Osteoblast (primary cell): ENCODE measurements at regions not wholly inside any gene's neighbourhood (a gene's known extent, or its start where the extent isn't known, plus 50 kb on each side); places are given as distances from the start of the nearest gene placed in this dataset.
A peak's percentile ranks its signal among the peaks of the same experiment; 100 is the strongest.

Source experiments
- DNase-seq: peaks from one replicate; pipeline ENCODE4 v3.0.0; 2011; ENCODE audit warnings: low spot score, mixed read lengths; ENCODE audit not compliant: insufficient read length; ENCODE audit errors: missing footprints
- H2AFZ ChIP-seq: 2 replicates; pipeline ENCODE4 v1.6.0; 2011; ENCODE audit warnings: mild to moderate bottlenecking, low read length
- H3K27ac ChIP-seq: 2 replicates; pipeline ENCODE4 v1.5.1; 2011; ENCODE audit warnings: mild to moderate bottlenecking, low read depth, low read length, moderate library complexity
- H3K27me3 ChIP-seq: 2 replicates; pipeline ENCODE4 v1.6.0; 2012; ENCODE audit warnings: mild to moderate bottlenecking, control low read depth, inconsistent platforms, low read length, moderate library complexity; ENCODE audit not compliant: insufficient read depth
- H3K36me3 ChIP-seq: 2 replicates; pipeline ENCODE4 v1.5.1; 2011; ENCODE audit warnings: mild to moderate bottlenecking, low read length, control low read depth, moderate library complexity; ENCODE audit not compliant: insufficient read depth
- H3K4me1 ChIP-seq: 2 replicates; pipeline ENCODE4 v1.5.1; 2011; ENCODE audit warnings: mild to moderate bottlenecking, low read length, control low read depth, moderate library complexity; ENCODE audit not compliant: insufficient read depth
- H3K4me2 ChIP-seq: 2 replicates; pipeline ENCODE4 v1.6.0; 2011; ENCODE audit warnings: mild to moderate bottlenecking, low read length; ENCODE audit not compliant: insufficient read depth
- H3K4me3 ChIP-seq: fragments of 200-600 bp; sonication (generic); 3 replicates; pipeline ENCODE4 v1.5.1; 2012; ENCODE audit warnings: mild to moderate bottlenecking, low read length, inconsistent platforms; ENCODE audit not compliant: insufficient read depth
- H3K79me2 ChIP-seq: 2 replicates; pipeline ENCODE4 v1.6.0; 2012; ENCODE audit warnings: mild to moderate bottlenecking, low read length, control low read depth, inconsistent platforms; ENCODE audit not compliant: insufficient read depth
- H3K9me3 ChIP-seq: 2 replicates; pipeline ENCODE4 v1.5.1; 2011; ENCODE audit warnings: low read depth, low read length, control low read depth
- H4K20me1 ChIP-seq: 2 replicates; pipeline ENCODE4 v1.6.0; 2012; ENCODE audit warnings: mild to moderate bottlenecking, low read length, control low read depth; ENCODE audit not compliant: insufficient read depth
- CTCF ChIP-seq: IDR thresholded peaks from 2 replicates; pipeline ENCODE4 v1.5.1; 2011; ENCODE audit warnings: mild to moderate bottlenecking, low read depth, low read length, moderate library complexity; ENCODE audit errors: extremely low read depth

DNA sequence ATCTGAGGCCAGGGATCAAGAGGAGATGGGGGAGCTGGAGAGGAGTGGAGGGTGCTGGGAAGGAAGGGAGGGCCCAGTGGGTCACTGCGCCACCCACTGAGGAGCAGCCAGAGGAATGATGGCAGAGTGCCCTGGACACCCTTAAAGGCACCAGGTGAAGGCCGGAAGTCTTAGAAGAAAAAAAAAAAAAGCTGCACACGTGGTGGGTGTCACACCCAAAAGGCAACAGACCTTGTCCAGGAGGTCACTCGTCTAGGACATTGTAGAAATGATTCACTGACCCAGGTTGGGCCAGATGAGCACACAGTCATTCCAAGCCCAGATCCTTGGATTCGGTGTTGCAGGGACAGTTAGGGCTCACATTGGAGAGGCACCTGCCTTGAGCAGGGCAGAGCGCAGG, 93.5 kb upstream of the TRIM2 start:
- Histone ChIP-seq H3K4me1 (peaks cover 23% of the 10 kb centered on the region), H2AFZ (no peak overlapping the region), H3K27ac (no peak overlapping the region), H4K20me1 (no peaks in the 10 kb centered on the region), H3K36me3 (no peaks in the 10 kb centered on the region), H3K9me3 (no peaks in the 10 kb centered on the region), H3K27me3 (peaks cover 26% of the 10 kb centered on the region), H3K4me2 (no peak overlapping the region), H3K79me2 (no peaks in the 10 kb centered on the region), H3K4me3 (no peak overlapping the region)
- no peak for DNase-seq
- TF ChIP-seq CTCF = no peak

DNA sequence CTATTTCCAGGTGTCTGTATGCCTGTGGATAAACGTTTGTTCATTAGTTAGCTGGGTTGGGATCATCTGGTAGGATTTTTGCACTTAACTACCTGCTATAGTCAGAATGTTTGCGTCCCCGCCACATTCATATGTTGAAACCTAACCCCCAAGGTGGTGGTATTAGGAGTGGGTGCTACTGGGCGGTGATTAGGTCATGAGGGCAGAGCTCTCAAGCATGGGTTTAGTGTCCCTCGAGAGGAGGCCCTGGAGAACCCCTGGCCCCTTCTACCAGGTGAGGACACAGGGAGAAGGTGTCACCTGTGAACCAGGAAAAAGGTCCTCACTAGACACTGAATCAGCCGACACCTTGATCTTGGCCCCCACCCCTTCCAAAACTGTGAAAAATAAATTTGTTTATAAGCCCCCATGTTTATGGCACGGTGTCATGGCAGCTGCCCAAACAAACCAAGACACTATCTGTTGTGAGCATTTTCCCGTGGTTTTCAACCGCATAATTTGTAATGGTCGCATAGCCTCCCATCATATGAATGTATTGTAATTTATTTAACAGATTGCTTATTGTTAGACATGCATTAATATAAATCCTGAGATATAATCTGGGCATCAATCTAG, 92.7 kb upstream of the TRIM2 start:
- no peaks in the 10 kb centered on the region for H3K9me3 ChIP-seq
- no peak for TF ChIP-seq CTCF
- peaks cover 26% of the 10 kb centered on the region for H3K4me1 ChIP-seq
- no peaks in the 10 kb centered on the region for H4K20me1 ChIP-seq
- H2AFZ ChIP-seq = no peak overlapping the region
- no peak overlapping the region for H3K4me2 ChIP-seq
- H3K36me3 ChIP-seq = no peaks in the 10 kb centered on the region
- no peak overlapping the region for H3K4me3 ChIP-seq
- H3K79me2 ChIP-seq = no peaks in the 10 kb centered on the region
- no peak overlapping the region for H3K27ac ChIP-seq
- peaks cover 21% of the 10 kb centered on the region for H3K27me3 ChIP-seq
- DNase-seq = no peak

DNA sequence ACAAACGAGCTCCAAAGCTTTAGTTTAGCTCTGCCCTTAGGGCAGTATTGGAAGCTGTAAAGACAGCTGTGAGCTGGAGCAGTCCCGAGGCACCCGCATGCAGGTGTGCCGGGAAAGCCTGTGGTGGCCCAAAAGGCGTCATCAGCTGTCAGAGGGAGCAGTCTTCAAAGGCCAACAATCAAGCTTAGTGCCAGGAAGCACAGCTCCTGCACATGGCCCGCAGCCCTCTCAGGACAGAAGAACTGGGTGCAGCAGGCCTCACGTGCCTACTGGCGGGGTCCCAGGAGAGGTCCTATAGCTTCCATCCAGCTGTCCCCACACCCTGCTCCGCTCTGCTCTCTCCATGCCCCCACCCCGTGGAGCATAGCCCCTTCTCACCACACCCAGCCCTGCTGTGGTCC, 92.2 kb upstream of the TRIM2 start:
- H3K4me2 ChIP-seq = no peak overlapping the region
- H3K27ac ChIP-seq = no peak overlapping the region
- no peaks in the 10 kb centered on the region for H3K36me3 ChIP-seq
- H3K79me2 ChIP-seq = no peaks in the 10 kb centered on the region
- peaks cover 17% of the 10 kb centered on the region for H3K27me3 ChIP-seq
- peaks cover 26% of the 10 kb centered on the region for H3K4me1 ChIP-seq
- no peaks in the 10 kb centered on the region for H3K9me3 ChIP-seq
- no peak for TF ChIP-seq CTCF
- no peaks in the 10 kb centered on the region for H4K20me1 ChIP-seq
- H3K4me3 ChIP-seq = no peak overlapping the region
- no peak for DNase-seq
- no peak overlapping the region for H2AFZ ChIP-seq

GRCh38 chr4:153113061-153113837, 91.0 kb upstream of the TRIM2 start:
- Histone ChIP-seq H3K9me3 (no peaks in the 10 kb centered on the region), H2AFZ (peak overlapping the region; percentile 47), H3K4me2 (peak overlapping the region; percentile 66), H3K36me3 (no peaks in the 10 kb centered on the region), H3K4me1 (peaks cover 26% of the 10 kb centered on the region), H4K20me1 (no peaks in the 10 kb centered on the region), H3K79me2 (no peaks in the 10 kb centered on the region), H3K27ac (no peak overlapping the region), H3K4me3 (peak overlapping the region; percentile 20), H3K27me3 (peaks cover 9% of the 10 kb centered on the region)
- DNase-seq = no peak
- TF ChIP-seq CTCF = no peak
